Stimulated activated CD8-positive, alpha-beta memory T cell treated with anti-CD3 and anti-CD28 coated beads, Interleukin-7, amount 100 ng/mL, for 24 hours (primary cell): ENCODE measurements at regions not wholly inside any gene's neighbourhood (a gene's known extent, or its start where the extent isn't known, plus 50 kb on each side); places are given as distances from the start of the nearest gene placed in this dataset.
"Not testable (repeated sequence)": the region's sequence is repeated elsewhere in the genome, so short reads cannot be mapped to it uniquely, and the experiment has no call there.

Experiments
- DNase-seq: peaks from one replicate; pipeline ENCODE4 v3.0.0-alpha.2; 2020; ENCODE audit warnings: low read depth

DNA sequence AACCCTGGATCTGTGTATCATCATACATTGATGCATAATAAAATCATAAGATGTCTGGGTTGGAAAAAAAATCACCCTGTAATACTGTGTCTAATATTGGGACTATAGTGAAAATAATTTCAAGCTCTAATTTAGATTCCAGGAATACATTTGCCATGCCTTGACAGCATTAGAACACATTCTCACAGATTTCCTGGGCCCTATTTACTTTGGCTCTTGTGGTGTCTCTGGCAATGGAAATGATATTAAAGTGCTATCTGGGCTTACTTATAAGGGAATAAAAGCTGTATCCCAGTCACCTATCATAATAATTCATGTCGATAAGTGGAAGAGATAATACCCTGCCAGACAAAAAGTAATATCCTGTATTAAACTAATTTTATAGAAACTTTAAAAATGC lies 472.0 kb downstream of the ZPLD1 start:
- no peak for DNase-seq

DNA sequence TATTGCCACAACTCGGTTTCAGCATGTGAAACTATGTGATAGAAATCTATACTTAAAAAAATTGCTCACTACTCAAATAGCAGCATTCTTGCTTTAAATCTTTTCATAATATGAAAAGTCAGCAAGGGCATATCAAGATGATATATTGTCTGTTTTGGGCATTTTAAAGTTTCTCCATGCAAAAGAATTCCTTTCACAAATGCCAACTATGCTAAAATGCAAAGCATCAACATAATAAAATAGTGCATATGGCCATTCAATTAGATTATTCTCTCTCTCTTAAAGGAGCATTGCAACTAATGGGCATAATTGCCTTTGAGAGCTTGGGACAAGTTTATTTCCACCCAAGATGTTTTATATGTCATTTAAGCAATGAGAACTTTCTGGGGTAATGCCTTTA lies 475.1 kb downstream of the ZPLD1 start:
- DNase-seq = no peak

DNA sequence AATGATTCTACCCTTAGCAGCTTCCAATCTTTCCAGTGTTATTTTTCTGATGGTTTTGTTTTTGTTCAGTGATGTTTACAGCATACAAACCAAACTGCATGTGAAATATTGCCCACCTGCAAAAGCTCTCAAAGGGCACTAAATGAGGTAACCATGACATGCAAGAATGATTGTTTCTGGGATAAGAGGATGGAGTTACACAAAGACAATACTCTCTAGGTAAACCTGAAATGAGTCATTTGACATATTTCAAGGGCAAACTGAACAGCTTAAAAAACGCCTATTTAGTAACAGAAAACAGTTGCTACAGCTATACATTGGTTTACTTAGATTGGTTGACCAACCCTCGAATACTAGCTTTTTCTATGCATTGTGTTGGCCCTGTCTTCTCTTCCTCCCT lies 481.7 kb downstream of the ZPLD1 start:
- no peak for DNase-seq

DNA sequence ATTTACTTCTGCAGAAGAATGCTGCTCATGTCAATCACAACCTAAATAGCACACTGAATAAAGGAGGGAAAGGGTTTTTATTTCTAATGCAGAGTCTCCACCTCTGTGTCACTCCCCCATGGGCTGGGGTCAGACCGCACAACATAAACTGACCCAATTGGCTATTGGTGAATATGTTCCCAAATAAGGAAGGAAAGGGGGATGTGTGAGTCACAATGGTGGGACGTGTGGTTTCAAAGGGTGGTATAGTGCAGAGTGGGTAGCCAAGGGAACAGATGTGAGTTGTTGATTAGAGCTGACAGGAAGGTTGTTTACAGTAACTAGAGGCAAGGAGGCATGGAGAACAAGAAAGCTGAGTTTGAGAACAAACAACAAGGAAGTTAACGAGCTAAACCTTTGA lies 491.8 kb downstream of the ZPLD1 start:
- DNase-seq = no peak

DNA sequence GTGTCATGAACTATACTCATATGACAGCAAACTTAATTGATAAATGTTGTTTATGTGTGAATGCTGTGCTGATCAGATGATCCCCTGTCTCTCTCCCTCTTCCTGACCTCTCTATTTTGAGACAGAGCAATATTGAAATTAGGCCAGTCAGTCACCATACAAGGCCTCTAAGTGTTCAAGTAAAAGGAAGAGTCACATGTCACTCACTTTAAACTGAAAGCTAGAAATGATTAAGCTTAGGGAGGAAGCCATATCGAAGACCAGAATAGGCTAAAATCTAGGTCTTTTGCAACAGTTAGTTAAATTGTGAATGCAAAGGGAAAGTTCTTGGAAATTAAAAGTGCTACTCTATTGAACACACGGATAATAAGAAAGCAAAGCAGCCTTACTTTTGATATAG lies 498.6 kb downstream of the ZPLD1 start:
- no peak for DNase-seq

DNA sequence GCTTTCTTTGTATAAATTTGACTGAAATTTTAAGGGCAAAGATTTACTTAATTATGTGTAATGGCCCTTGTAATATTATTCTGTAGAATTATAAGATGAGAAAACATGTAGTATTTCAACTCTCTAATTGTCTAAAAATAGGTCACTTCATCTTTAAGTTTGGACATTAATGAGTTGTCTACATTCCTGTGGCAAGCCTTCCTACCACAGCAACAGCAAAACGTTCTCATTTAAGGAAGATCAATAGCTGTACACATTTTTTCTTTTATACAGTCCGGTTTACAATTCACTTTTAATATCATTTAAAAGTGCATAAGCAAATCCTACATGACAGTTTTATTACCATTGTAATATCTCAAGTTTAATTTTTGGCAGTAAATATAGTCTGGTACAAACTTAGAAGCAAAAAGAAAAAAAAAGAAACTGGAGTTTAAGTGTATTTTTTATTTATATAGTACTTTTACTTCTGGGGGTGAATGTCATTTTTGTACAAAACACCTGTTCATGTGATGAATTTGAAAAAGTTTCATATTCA lies 501.8 kb downstream of the ZPLD1 start:
- DNase-seq = no peak

DNA sequence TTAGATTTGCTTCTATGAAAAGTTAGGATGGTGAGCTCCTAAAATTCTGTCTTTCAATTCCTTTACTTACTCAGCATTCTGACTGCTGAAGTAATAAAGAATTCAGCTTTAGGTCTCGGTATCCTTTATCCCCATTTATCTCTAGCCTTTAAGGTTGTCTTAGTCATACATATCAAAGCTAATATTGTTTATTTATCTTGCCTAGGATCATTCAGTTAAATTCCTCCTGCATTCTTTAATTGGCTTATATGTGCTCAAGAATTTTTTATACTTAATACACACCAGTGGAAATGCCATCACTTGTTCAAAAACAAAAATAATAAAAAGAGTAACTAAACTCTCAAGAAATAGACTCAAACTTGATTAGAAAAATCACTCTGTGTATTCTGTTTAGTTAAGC lies 507.0 kb downstream of the ZPLD1 start:
- DNase-seq = no peak

DNA sequence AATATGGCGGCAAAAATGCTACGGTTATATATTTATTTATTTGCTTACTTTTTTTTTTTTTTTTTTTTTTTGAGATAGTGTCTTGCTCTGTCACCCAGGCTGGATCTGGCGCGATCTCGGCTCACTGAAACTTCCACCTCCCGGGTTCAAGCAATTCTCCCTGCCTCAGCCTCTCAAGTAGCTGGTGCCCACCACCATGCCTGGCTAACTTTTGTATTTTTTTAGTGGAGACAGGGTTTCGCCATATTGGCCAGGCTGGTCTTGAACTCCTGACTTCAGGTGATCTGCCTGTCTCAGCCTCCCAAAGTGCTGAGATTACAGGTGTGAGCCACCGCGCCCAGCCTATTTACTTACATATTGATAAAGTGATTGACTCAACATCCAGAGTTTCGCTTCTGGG lies 511.6 kb downstream of the ZPLD1 start:
- DNase-seq = not testable (repeated sequence)

DNA sequence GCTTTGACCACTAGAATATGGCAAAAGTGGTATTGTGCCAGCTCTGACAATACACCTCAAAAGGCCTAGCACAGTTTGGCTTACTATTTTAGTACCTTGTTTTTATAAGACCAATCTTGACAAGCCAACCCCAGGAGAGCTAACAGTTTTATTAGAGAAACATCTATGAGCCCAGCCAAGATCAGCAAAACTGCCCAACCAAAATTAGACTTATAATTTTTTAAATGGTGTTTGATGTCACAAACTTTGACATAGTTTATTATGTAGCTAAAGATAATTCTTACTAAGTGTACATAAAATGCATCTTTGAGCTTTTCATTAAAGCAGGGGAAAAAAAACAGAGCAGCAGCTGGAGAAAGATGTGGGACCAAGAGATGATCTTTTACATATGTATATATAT lies 537.5 kb downstream of the ZPLD1 start:
- no peak for DNase-seq

DNA sequence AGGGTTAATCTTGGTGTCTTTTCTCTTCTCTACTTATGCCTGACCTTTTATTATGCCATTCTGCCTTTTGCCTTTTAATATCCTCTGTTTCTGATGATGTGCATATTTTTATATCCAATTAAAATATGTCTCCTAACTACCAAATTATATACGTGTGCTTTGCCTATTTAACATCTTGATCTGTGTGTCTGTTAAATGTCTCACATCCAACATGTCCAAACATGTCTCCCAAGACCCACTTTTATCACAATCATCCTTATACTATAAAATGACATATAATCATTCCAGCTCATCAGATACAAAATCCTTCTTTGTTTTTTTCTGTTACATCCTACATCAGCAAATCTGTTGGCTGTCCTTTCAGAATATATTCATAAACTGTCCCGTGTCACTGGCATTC lies 539.5 kb downstream of the ZPLD1 start:
- DNase-seq = no peak

DNA sequence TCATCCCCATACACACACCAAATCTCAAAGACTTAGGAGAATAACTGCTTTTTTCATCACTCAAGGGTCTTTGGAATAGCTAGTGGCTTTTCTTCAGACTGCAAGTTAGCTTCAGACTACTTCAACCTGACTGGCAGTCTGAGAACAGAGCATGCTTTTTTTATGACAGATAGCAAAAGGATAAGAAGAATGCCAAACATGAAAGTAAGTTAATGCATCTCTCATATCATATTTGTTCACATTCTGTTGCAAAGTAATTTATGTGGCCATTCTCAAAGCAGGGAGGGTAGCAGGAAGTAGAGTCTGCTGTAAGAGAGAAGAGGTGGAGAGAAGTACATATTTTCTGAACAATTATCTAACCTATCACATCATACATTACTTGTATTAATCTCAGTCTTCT lies 544.4 kb downstream of the ZPLD1 start:
- DNase-seq = no peak

DNA sequence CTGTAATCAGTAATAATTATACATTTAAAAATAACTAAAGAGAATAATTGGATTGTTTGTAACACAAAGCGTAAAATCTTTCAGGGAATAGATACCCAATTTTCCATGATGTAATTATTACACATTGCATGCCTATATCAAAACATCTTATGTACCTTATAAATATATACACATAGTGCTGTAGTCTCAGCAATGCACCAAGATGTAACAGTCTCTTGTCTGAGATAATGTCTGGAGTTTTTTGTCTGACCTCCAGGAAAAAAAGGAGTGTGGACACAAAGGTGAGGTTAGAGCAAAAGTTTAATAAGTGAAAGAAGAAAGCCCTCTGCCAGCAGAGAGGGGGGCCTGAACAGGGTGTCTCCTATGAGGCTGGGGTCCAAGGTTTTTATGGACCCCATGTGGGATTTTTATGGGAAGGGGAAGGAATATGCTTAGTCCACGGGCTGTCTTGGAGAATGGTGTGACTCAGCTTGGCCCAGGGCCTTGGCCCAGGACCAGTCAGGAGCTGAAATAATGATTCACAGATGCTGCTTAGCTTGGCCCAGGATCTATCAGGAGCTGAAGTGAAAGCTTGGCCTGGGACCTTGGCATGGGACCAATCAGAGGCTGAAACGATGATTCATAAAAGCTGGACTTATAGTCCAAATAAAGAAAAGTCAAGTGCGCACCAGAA lies 545.0 kb downstream of the ZPLD1 start:
- no peak for DNase-seq

DNA sequence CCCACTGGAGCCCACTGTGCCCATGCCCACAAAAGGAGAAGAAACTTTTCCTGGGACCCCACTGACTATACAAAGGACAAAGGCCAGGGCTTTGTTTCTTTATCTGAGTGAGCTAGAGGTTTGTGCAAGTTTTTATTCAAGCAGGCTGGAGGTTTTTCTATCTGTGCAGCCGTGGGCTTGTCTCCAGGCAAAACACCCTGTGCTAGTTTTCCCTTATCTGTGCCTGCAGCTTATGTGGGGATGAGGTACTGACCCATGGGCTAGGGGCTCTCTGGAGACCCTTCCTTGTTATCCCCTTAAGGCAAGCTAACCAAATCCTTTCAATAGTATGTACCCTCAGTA lies 545.5 kb downstream of the ZPLD1 start:
- DNase-seq = no peak

DNA sequence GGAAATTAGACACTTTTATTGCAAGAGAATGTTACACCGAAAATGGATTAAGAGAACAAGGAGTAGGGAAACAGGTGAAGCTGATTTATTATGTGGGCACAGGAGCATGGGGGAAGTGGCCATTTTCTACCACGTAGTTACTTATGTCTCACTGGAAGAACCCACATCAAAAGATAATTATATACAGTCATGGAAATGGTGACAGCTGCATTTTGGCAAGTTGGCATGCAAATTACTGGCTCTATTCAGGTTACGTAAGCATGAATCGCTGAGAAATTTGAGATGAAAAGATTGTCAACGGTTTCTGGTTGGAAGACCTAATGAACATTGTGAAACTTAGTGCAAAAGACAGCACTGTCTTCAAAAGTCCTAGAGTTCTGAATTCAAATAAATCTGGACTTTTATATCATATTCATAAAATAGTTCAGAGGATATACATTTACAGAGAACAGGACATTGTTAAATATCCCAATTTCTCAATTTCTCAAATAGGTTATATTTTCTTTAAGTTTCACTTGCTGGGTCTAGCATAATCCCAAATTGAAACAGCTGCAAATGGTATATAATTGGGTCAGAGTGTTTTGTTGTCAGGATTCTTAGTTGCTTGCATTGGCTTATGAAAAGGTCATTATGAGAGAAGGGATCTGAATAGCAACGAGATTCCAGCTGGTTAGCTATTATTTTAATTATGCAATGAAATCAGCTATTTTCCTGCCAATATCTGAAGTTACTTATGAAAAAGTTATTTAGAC lies 567.8 kb downstream of the ZPLD1 start:
- DNase-seq = no peak

DNA sequence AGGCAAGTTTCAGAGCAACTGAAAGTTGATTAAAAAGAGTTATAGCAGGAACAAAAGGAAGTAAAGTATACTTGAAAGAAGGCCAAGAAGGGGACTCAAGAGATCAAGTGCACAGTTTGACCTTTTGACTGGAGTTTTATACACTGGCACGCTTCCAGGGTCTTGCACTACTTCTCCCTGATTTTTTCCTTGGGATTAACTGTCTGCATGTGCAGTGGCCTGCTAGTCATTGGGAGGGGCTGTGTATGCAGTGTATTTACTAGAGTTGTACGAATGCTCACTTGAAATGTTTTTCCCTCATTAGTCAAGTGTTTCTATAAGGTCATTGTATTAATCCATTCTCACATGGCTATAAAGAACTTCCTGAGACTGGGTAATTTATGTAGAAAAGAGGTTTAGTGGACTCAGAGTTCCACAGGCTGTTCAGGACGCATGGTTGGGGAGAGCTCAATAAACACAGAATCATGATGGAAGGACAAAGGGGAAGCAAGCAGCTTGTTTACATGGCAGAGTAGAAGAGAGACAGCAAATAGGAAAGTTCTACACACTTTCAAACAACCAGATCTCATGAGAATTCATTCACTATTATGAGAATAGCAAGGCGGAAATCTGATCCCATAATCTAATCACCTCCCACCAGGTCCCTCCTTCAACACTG lies 571.8 kb downstream of the ZPLD1 start:
- no peak for DNase-seq

DNA sequence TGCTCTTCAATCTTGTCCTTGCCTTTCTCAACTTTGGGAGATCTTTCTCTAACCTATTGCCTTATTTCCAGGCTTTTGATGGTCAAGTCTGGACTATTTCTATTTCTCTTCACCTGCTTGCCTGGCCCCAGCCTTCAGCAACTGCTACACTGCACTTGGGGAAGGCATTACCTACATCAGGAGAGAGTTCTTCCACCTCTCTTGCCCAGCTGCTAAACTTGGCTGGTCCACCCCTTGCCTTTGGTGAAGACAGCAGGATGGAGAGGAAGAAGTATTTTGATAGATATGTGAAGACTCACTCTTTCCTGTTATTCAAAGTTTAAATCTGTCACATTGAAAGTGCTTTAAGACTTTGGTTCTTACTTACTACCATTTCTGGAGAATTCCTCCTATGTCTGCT lies 574.8 kb downstream of the ZPLD1 start:
- no peak for DNase-seq

DNA sequence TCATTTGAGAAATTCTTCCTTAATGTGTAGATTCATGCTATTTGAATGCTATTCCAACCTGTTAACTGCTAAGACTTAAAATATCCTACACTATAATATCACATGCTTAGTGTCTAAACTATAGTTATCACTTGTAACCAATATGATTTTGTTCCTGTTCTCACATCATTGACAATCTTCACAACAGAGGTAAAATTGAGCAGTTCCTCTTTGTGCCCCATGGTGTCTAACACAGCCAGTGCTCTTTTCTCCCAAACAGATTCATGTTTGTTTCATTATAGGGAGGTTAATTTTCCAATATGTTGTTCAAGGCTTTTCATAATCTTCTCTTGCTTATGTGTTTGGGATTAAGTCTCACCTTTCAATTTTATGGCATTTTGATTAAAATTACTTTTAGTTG lies 591.1 kb downstream of the ZPLD1 start:
- DNase-seq = no peak

DNA sequence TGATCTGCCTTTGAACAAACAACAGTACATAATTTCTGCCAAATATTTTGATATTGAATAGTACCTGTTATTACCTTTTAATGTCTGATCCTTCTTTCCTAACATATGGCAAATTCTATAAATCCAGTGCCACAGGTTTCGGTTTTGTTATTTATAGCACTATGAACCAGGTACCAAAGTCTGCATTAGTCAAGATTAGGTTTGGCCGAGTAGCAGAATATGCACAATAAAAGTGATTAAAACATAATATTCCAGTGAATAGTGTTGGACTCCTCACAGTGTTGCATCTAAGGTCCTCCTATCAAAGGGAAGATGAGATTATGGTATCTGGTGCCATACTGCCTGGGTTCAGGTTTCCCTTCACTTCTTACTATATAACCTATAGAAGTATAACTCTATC lies 599.0 kb downstream of the ZPLD1 start:
- no peak for DNase-seq

DNA sequence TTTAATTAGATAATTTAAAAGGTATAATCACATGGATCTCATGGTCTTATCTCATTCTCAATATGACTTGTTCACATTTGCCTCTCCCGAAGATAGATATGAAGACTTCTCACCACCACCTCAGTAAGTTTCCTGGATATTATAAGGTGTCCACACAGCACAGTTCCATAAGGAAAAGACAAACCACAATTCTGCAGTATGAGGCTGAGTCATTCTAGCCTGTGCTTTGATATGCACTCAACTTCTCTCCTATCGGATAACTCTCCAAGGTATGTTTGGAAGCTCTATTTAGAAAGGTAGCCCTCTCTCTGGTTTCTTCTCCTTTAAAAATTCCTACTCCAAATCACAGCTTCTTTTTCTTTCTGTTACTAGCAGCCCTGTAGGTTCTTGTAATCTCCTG lies 612.8 kb downstream of the ZPLD1 start:
- no peak for DNase-seq

DNA sequence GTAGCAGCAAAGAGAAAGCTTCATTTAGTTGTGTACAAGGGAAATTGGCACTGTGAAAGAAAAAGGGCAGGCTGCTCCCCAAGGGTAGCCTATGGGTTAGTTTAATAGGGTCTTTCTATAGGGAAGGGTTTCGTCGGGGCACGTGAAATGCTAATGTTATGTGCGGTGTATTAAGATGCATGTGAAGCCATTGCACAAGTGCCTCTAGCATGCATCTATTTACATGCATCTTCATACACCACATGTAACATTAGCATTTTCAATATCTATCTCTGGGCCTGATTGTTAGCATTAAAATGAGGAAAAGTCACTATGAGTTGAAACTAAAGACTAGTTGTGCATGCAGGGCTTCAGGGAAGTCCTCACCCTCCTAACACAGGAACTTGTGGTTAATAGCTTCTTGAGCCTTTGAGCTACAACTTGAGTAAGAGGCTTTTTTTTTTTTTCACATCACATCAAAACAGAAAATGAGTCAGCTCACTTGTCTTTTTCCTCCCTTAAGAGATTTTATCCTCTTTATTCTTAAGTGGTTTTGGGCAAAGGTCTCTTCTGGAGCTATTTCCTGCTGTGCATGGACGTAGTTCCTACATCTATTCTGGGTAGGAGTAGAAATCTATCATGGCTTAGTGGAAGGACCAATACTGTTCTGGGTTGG lies 613.4 kb downstream of the ZPLD1 start:
- DNase-seq = no peak

DNA sequence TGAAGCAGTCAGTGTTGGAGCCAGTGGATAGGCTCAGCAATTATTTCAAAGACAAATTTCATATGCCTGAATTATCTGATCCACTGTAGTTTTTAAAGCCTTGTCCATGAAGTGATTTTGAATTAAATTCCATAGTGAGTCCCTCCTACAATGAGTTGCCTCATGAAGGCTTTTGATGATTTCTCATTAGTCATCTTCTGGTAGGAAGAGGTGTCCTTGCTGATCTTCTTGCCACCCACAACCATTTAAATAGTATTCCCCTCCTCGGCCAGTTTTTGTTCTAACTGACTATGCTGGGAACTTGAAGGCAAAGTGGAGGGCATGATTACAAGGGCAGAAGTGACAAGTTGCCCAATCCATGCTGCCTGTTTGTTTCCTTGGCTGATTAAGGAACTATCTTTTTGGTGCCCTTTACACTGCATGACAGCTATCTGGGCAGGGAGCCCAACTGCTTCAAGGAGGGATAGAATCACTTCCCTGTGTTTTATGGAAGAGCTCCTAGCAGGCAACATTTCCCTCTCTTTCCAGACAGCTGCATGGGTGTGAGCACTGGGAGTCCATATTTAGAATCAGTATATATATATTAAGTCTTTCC lies 617.5 kb downstream of the ZPLD1 start:
- DNase-seq = no peak

DNA sequence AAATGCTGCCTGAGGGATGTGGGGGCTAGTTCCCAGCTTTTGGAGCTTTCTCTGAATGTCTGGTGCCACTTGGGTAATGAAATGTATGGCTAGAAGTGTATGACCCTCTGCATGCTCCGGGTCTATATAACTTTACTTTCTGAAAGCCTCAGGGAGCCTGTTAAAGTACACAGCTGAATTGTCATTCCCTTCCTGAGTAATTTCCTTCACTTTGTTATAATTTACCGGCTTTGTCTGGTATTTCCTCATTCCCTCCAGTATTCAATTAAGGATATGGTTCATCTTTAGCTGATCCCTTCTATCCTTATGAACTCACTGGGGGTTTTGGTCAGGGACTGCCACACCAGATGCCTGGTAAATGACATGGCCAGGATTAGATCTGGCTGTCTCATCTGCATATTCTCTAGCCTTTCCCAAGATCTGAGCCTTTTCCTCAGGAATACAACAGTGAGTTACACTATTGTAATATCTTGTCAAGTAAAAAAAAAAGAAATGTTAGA lies 620.3 kb downstream of the ZPLD1 start:
- DNase-seq = no peak
